ENCODE measurements at regions not wholly inside any gene's neighbourhood (a gene's known extent, or its start where the extent isn't known, plus 50 kb on each side); places are given as distances from the start of the nearest gene placed in this dataset.
A peak's percentile ranks its signal among the peaks of the same experiment; 100 is the strongest.

GRCh38 chr17:73952082-73952479 lies 251.4 kb upstream of the RPL38 start:
- no peaks in the 10 kb centered on the region for H3K36me3 Mint-ChIP-seq (ENCODE audit: low read depth)
- DNase-seq, result no peak
- POLR2A ChIA-PET, result no interaction called here
- CTCF ChIA-PET, result no interaction called here
- peaks cover 16% of the 10 kb centered on the region for H3K27me3 Mint-ChIP-seq
- no peak overlapping the region for H3K27ac Mint-ChIP-seq
- no peaks in the 10 kb centered on the region for H3K9me3 Mint-ChIP-seq
- H3K4me3 Mint-ChIP-seq, result no peak overlapping the region
- H3K4me1 Mint-ChIP-seq, result peaks cover 4% of the 10 kb centered on the region

- Mint-ChIP-seq H3K27ac (no peak overlapping the region), H3K4me1 (peaks cover 4% of the 10 kb centered on the region), H3K27me3 (peaks cover 16% of the 10 kb centered on the region), H3K9me3 (no peaks in the 10 kb centered on the region), H3K4me3 (no peak overlapping the region), H3K36me3 (ENCODE audit: low read depth) (no peaks in the 10 kb centered on the region)
- ChIA-PET POLR2A (no interaction called here), CTCF (no interaction called here)
- DNase-seq, result peak; percentile 31
Observed at GRCh38 chr17:73952480-73953205, 250.8 kb upstream of the RPL38 start.

DNA sequence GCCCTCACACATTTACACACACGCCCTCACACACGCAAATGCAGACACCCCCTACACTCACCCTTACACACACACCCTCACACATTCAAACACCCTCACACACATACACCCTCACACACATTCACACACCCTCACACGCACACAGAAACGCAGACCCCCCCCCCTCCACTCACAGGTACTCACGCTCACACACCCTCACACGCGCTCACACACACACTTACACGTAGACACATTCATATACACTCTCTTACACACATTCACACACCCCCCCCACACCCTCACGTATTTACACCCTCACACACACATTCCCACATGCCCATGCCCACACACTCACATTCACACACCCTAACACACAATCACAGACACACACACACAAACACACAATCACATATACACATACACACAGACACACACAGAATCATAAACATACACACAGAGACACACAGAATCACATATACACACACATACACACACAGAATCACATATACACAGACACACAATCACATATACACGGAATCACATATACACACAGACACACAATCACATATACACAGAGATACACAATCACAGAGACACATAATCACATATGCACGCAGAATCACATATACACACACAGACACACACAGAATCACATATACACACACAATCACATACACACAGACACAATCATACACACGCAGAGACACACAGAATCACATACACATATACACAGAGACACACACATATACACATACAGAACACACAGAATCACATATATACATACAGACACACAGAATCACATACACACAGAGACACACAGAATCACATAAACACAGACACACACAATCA lies 250.1 kb upstream of the RPL38 start:
- H3K27ac Mint-ChIP-seq, result no peak overlapping the region
- H3K9me3 Mint-ChIP-seq, result no peaks in the 10 kb centered on the region
- no peaks in the 10 kb centered on the region for H3K36me3 Mint-ChIP-seq (ENCODE audit: low read depth)
- ChIA-PET POLR2A (no interaction called here), CTCF (no interaction called here)
- no peak for DNase-seq
- peaks cover 4% of the 10 kb centered on the region for H3K4me1 Mint-ChIP-seq
- peaks cover 16% of the 10 kb centered on the region for H3K27me3 Mint-ChIP-seq
- H3K4me3 Mint-ChIP-seq, result no peak overlapping the region

GRCh38 chr17:73954951-73955350 lies 248.5 kb upstream of the RPL38 start:
- ChIA-PET CTCF (no interaction called here), POLR2A (no interaction called here)
- no peak overlapping the region for H3K27ac Mint-ChIP-seq
- H3K9me3 Mint-ChIP-seq, result peaks cover 2% of the 10 kb centered on the region
- peaks cover 16% of the 10 kb centered on the region for H3K27me3 Mint-ChIP-seq
- H3K4me3 Mint-ChIP-seq, result no peak overlapping the region
- peaks cover 4% of the 10 kb centered on the region for H3K4me1 Mint-ChIP-seq
- DNase-seq, result no peak
- H3K36me3 Mint-ChIP-seq (ENCODE audit: low read depth), result no peaks in the 10 kb centered on the region

DNA sequence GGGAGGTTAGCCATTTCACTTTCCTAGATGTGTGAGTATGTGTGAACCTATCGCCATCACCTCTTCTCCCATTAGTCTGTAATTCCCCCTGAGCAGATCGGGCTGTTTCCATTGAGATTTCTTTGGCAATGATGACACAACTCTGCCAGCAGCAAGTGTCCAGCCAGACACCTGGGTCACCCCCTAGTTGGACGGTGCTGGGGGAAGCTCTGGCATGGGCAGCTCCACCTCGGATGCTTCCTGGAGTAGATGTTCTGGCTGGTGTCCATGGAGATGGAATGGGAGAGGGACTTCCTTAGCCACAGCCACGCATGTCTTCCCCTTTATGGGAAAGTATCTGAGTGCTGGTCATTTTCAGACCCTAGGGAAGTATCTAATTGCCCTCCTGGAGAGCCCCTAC lies 247.9 kb upstream of the RPL38 start:
- H3K27ac Mint-ChIP-seq, result no peak overlapping the region
- H3K9me3 Mint-ChIP-seq, result peaks cover 5% of the 10 kb centered on the region
- peaks cover 17% of the 10 kb centered on the region for H3K27me3 Mint-ChIP-seq
- ChIA-PET CTCF (no interaction called here), POLR2A (no interaction called here)
- H3K4me3 Mint-ChIP-seq, result no peak overlapping the region
- peaks cover 4% of the 10 kb centered on the region for H3K4me1 Mint-ChIP-seq
- no peak for DNase-seq
- H3K36me3 Mint-ChIP-seq (ENCODE audit: low read depth), result no peaks in the 10 kb centered on the region

- Mint-ChIP-seq H3K36me3 (ENCODE audit: low read depth) (no peaks in the 10 kb centered on the region), H3K4me1 (peaks cover 4% of the 10 kb centered on the region), H3K27me3 (peaks cover 14% of the 10 kb centered on the region), H3K27ac (no peak overlapping the region), H3K9me3 (peaks cover 5% of the 10 kb centered on the region), H3K4me3 (no peak overlapping the region)
- POLR2A ChIA-PET, result no interaction called here
- CTCF ChIA-PET, result no interaction called here
- DNase-seq, result no peak
Observed at GRCh38 chr17:73956169-73956568, 247.3 kb upstream of the RPL38 start.

DNA sequence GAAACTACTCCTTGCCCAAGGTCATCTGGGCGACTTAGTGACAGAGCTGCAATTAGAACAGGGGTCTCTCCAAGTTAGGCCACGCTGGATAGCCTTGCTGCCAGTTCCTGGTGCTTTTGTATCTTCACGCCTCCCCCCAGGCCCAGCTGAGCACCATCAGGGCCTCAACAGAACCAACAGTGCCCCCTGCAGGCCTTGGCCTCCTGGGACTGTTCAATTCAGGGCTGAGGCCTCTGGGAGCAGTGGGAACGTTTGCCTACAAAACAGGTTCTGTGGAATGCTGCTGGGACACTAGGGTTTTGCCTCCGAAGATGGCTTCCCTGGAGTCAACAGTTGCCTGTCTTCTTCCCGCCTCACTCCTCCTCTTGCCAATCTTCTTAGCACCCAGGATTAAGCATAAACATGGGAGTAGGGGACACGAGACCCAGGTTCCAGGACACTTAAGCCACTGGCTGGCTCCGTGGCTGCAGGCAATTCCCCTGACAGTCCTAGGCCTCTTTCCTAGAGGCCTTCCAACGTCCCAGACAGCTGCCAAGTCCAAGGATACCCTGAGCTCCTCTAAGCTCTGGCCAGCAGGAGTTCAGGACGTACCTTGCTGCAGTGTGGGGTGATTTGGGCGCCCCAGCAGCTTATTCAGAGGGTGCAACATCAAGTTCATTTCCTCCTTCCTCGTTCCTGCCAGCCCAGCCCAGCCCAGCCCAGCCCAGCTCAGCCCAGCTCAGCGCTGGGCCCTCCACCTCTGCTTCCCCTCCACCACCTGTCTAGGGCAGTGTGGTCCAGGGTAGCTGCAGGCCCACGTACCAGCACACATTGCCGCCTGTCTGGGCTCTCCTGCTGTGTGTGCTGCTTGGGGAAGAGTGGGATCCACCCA lies 246.6 kb upstream of the RPL38 start:
- POLR2A ChIA-PET, result no interaction called here
- no peak overlapping the region for H3K27ac Mint-ChIP-seq
- no peak overlapping the region for H3K4me3 Mint-ChIP-seq
- CTCF ChIA-PET, result no interaction called here
- DNase-seq, result peak; percentile 61
- peaks cover 3% of the 10 kb centered on the region for H3K4me1 Mint-ChIP-seq
- peaks cover 12% of the 10 kb centered on the region for H3K27me3 Mint-ChIP-seq
- no peaks in the 10 kb centered on the region for H3K36me3 Mint-ChIP-seq (ENCODE audit: low read depth)
- peaks cover 5% of the 10 kb centered on the region for H3K9me3 Mint-ChIP-seq

DNA sequence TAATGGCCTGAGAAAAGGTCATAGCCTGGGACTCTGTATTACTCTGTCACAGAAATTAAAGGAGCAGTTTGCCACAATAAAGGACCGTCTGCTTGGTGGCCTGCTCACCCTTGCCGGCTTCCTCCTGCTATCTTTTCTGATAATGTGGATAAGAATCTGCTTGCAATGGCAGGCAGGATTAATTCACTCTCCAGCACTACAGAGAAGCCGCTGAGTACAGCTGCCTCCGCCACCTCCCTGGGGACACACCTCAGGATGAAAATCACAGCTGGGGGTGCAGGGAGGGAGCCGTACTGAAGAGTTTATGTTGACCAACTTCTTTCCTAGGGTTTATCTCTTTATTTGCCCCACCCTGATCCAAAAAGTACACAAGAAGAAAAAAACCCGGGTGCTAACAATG lies 245.9 kb upstream of the RPL38 start:
- ChIA-PET CTCF (no interaction called here), POLR2A (no interaction called here)
- Mint-ChIP-seq H3K4me3 (no peak overlapping the region), H3K27ac (no peak overlapping the region), H3K9me3 (peaks cover 5% of the 10 kb centered on the region), H3K36me3 (ENCODE audit: low read depth) (no peaks in the 10 kb centered on the region), H3K4me1 (no peaks in the 10 kb centered on the region), H3K27me3 (peaks cover 12% of the 10 kb centered on the region)
- no peak for DNase-seq

DNA sequence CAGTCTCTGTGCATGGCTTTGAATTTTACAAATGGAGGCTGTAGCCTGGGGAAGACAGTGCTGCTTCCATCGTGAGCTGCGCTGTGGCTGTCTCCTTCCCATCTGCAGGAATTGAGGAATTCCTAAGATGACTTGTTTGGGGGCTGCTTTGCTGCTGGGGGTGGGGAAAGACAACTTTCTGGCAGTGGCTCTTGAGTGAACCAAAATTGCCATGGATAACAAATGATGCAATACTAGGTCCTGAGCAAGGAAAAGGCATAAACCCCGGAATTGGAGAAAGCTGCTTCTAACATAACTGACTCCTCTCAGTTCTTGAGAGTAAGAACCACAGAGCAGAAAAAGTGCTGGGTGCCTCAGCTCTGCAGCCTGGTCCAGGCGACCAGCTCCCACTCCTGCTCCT lies 245.0 kb upstream of the RPL38 start:
- POLR2A ChIA-PET, result interaction anchor here (0.6 kb wide), 1 partner anchor 152 kb away, joined by 4 read pairs; no protein-coding TSS in a partner anchor
- no peak for DNase-seq
- Mint-ChIP-seq H3K27me3 (peaks cover 12% of the 10 kb centered on the region), H3K36me3 (ENCODE audit: low read depth) (no peaks in the 10 kb centered on the region), H3K9me3 (peaks cover 5% of the 10 kb centered on the region), H3K4me1 (no peaks in the 10 kb centered on the region), H3K27ac (no peak overlapping the region), H3K4me3 (no peak overlapping the region)
- CTCF ChIA-PET, result no interaction called here

- CTCF ChIA-PET, result interaction anchor here (1.0 to 1.3 kb wide), 2 partner anchors 20 to 136 kb away, joined by 3 read pairs; no protein-coding TSS in a partner anchor
- H3K9me3 Mint-ChIP-seq, result peaks cover 5% of the 10 kb centered on the region
- no peaks in the 10 kb centered on the region for H3K4me1 Mint-ChIP-seq
- POLR2A ChIA-PET, result no interaction called here
- H3K4me3 Mint-ChIP-seq, result no peak overlapping the region
- no peak for DNase-seq
- no peak overlapping the region for H3K27ac Mint-ChIP-seq
- peaks cover 21% of the 10 kb centered on the region for H3K27me3 Mint-ChIP-seq
- H3K36me3 Mint-ChIP-seq (ENCODE audit: low read depth), result no peaks in the 10 kb centered on the region
Observed at GRCh38 chr17:73960469-73960868, 243.0 kb upstream of the RPL38 start.

DNA sequence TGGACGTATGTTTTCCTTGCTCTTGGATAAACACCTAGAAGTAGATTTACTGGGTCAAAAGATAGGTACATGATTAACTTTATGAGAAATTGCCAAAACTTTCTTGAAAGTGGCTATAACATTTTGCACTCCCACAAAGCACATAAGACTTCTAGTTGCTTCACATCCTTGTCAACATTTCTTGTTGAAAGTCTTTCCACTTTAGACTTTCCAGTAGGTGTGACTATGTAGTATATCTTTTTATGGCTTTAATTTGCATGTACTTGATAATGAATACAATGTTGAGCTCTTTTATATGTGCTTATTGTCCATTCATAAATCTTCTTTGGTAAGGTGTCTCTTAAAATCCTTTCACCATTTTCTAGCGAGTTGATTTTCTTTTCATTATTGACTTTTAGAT lies 241.2 kb upstream of the RPL38 start:
- CTCF ChIA-PET, result no interaction called here

DNA sequence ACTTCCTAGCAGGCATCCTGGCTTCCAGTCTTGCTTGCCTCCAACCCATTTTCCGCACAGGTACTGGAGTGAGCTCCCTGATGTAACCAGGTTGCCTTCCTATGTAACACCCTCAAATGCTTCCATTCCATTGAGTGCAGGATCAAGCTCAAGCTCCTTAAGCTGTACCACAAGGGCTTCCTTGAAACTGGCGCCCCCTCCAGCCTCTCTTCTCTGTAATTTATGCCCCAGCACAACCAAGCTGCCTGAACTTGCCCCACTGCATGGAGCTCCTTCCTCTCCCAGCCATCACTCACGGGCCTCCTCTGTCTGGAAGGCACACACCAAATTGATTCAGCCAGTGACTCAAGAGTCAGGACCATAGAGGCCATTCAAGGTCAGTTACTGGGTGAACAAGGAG lies 234.8 kb upstream of the RPL38 start:
- H3K27me3 Mint-ChIP-seq, result peaks cover 33% of the 10 kb centered on the region
- ChIA-PET CTCF (no interaction called here), POLR2A (no interaction called here)
- no peaks in the 10 kb centered on the region for H3K4me1 Mint-ChIP-seq
- no peak overlapping the region for H3K27ac Mint-ChIP-seq
- no peaks in the 10 kb centered on the region for H3K9me3 Mint-ChIP-seq
- H3K36me3 Mint-ChIP-seq (ENCODE audit: low read depth), result no peaks in the 10 kb centered on the region
- H3K4me3 Mint-ChIP-seq, result no peak overlapping the region
- no peak for DNase-seq

More for the DNA sequence above, 241.2 kb upstream of the RPL38 start:
- Mint-ChIP-seq H3K4me1 (no peaks in the 10 kb centered on the region), H3K27ac (no peak overlapping the region), H3K9me3 (peaks cover 5% of the 10 kb centered on the region), H3K27me3 (peaks cover 27% of the 10 kb centered on the region), H3K36me3 (ENCODE audit: low read depth) (no peaks in the 10 kb centered on the region), H3K4me3 (no peak overlapping the region)
- DNase-seq, result no peak
- POLR2A ChIA-PET, result no interaction called here

- no peak overlapping the region for H3K27ac Mint-ChIP-seq
- H3K4me3 Mint-ChIP-seq, result no peak overlapping the region
- H3K9me3 Mint-ChIP-seq, result no peaks in the 10 kb centered on the region
- POLR2A ChIA-PET, result no interaction called here
- CTCF ChIA-PET, result no interaction called here
- peaks cover 28% of the 10 kb centered on the region for H3K27me3 Mint-ChIP-seq
- DNase-seq, result no peak
- no peaks in the 10 kb centered on the region for H3K4me1 Mint-ChIP-seq
- no peaks in the 10 kb centered on the region for H3K36me3 Mint-ChIP-seq (ENCODE audit: low read depth)
Observed at GRCh38 chr17:73969956-73970355, 233.5 kb upstream of the RPL38 start.
